PC-9 (cell line): ENCODE measurements at regions not wholly inside any gene's neighbourhood (a gene's known extent, or its start where the extent isn't known, plus 50 kb on each side); places are given as distances from the start of the nearest gene placed in this dataset.
"Not testable (repeated sequence)": the region's sequence is repeated elsewhere in the genome, so short reads cannot be mapped to it uniquely, and the experiment has no call there.

ENCODE experiments used
- BruUV-seq: library from RNA; stranded (reverse); fragments of 400-500 nt; replicated peaks from 2 replicates; lab custom pipeline; 2021; lab: Mats Ljungman, UMichigan
- CTCF ChIA-PET: fragments of 300-600 bp; sonication (Branson Sonifier 250); formaldehyde crosslinking; loops from one replicate; lab custom pipeline; 2022; ENCODE audit warnings: antibody characterized with exemption; lab: Charles Lee
- POLR2A ChIA-PET: fragments of 300-600 bp; sonication (Branson Sonifier 250); formaldehyde crosslinking; loops from one replicate; lab custom pipeline; 2022; ENCODE audit warnings: antibody characterized with exemption; ENCODE audit not compliant: unreplicated experiment; lab: Charles Lee
- DNase-seq, 2 experiments: peaks; one replicate each; pipeline versions ENCODE4 v3.0.0 to v3.0.0-alpha.2; 2015 to 2022; ENCODE audit warnings: mixed read lengths in 1 of 2
- H2AFZ ChIP-seq: fragments of 200-600 bp; sonication (generic); 2 replicates; pipeline ENCODE4 v1.8.1; 2017; ENCODE audit warnings: antibody characterized with exemption
- H3F3A ChIP-seq: fragments of 200-600 bp; sonication (generic); 2 replicates; pipeline ENCODE4 v1.8.1; 2017; ENCODE audit warnings: antibody characterized with exemption, mild to moderate bottlenecking, low read depth; ENCODE audit not compliant: insufficient read depth
- H3K27ac ChIP-seq: fragments of 200-600 bp; sonication (generic); 2 replicates; pipeline ENCODE4 v1.6.1; 2016; ENCODE audit warnings: mixed run types
- H3K27me3 ChIP-seq: fragments of 200-600 bp; sonication (generic); 2 replicates; pipeline ENCODE4 v1.6.1; 2016; ENCODE audit warnings: low read depth, mixed run types; ENCODE audit not compliant: insufficient read depth
- H3K36me3 ChIP-seq: fragments of 200-600 bp; sonication (generic); 2 replicates; pipeline ENCODE4 v1.6.1; 2016; ENCODE audit warnings: low read depth, mixed run types
- H3K4me1 ChIP-seq: fragments of 200-600 bp; sonication (generic); replicated peaks from 2 replicates; pipeline ENCODE4 v1.6.1; 2016; ENCODE audit warnings: mixed run types; ENCODE audit not compliant: insufficient read depth
- H3K4me2 ChIP-seq: fragments of 200-600 bp; sonication (generic); 2 replicates; pipeline ENCODE4 v1.6.1; 2017; ENCODE audit warnings: mixed run types
- H3K4me3 ChIP-seq: fragments of 200-600 bp; sonication (generic); 2 replicates; pipeline ENCODE4 v1.6.1; 2016; ENCODE audit warnings: mixed run types
- H3K79me2 ChIP-seq: fragments of 200-600 bp; sonication (generic); 2 replicates; pipeline ENCODE4 v1.6.1; 2017; ENCODE audit warnings: low read depth, mixed run types
- H3K9me2 ChIP-seq: fragments of 200-600 bp; sonication (generic); 2 replicates; pipeline ENCODE4 v1.8.1; 2017; ENCODE audit warnings: mild to moderate bottlenecking; ENCODE audit not compliant: insufficient read depth
- H3K9me3 ChIP-seq: fragments of 200-600 bp; sonication (generic); 2 replicates; pipeline ENCODE4 v1.8.1; 2016; ENCODE audit warnings: low read depth; ENCODE audit not compliant: insufficient read depth
- H4K20me1 ChIP-seq: fragments of 200-600 bp; sonication (generic); 2 replicates; pipeline ENCODE4 v1.8.1; 2017; ENCODE audit not compliant: insufficient read depth
- CTCF ChIP-seq: fragments of 200-600 bp; sonication (generic); conservative IDR thresholded peaks from 2 replicates; pipeline ENCODE4 v1.6.1; 2017; ENCODE audit warnings: mixed run types, antibody characterized with exemption, mild to moderate bottlenecking, moderate library complexity
- EZH2 ChIP-seq: fragments of 200-600 bp; sonication (generic); IDR thresholded peaks from 2 replicates; pipeline ENCODE4 v1.8.0; 2017; ENCODE audit warnings: antibody characterized with exemption, low read depth
- intact Hi-C: fragments of 100-400 bp; cut with micrococcal nuclease; formaldehyde crosslinking; loops from one replicate; pipeline ENCODE4 v1.10.0; 2022; ENCODE audit not compliant: unreplicated experiment

- H3K4me2 ChIP-seq = no peak overlapping the region
- no peak overlapping the region for H3K4me3 ChIP-seq
- no peaks in the 10 kb centered on the region for H3F3A ChIP-seq
- ChIA-PET POLR2A (no interaction called here), CTCF (no interaction called here)
- DNase-seq = no peak
- no peaks in the 10 kb centered on the region for H3K4me1 ChIP-seq
- TF ChIP-seq EZH2 = no peak; the same call in 1 of the 2 replicates
- TF ChIP-seq CTCF = no peak
- intact Hi-C loops = no loop called here
- no peak overlapping the region for H3K27ac ChIP-seq
- no TSS peak for BruUV-seq
- no peaks in the 10 kb centered on the region for H3K79me2 ChIP-seq
- no peaks in the 10 kb centered on the region for H3K9me3 ChIP-seq
- H3K9me2 ChIP-seq = no peaks in the 10 kb centered on the region
- H4K20me1 ChIP-seq = 0 out of 2 replicates have a peak, but pooled peaks cover 5% of the 10 kb centered on the region
- H2AFZ ChIP-seq = no peak overlapping the region
- no peaks in the 10 kb centered on the region for H3K36me3 ChIP-seq
- peaks cover 99% of the 10 kb centered on the region for H3K27me3 ChIP-seq
These were observed 137.1 kb upstream of the SFSWAP start for GRCh38 chr12:131573631-131574394.

- Histone ChIP-seq H3K79me2 (no peaks in the 10 kb centered on the region), H3K4me3 (no peak overlapping the region), H3K27ac (no peak overlapping the region), H2AFZ (no peak overlapping the region), H4K20me1 (0 out of 2 replicates have a peak, but pooled peaks cover 5% of the 10 kb centered on the region), H3K27me3 (peaks cover 99% of the 10 kb centered on the region), H3F3A (no peaks in the 10 kb centered on the region), H3K4me2 (no peak overlapping the region), H3K4me1 (no peaks in the 10 kb centered on the region), H3K36me3 (no peaks in the 10 kb centered on the region), H3K9me2 (no peaks in the 10 kb centered on the region), H3K9me3 (no peaks in the 10 kb centered on the region)
- ChIA-PET CTCF (no interaction called here), POLR2A (no interaction called here)
- TF ChIP-seq EZH2 (no peak), CTCF (no peak)
- no peak for DNase-seq
- intact Hi-C loops = no loop called here
- no TSS peak for BruUV-seq
These were observed 136.5 kb upstream of the SFSWAP start for GRCh38 chr12:131574395-131574771.

- POLR2A ChIA-PET = no interaction called here
- Histone ChIP-seq H3K4me2 (no peak overlapping the region), H3K9me3 (no peaks in the 10 kb centered on the region), H3K36me3 (no peaks in the 10 kb centered on the region), H2AFZ (no peak overlapping the region), H4K20me1 (0 out of 2 replicates have a peak, but pooled peaks cover 5% of the 10 kb centered on the region), H3K4me1 (no peaks in the 10 kb centered on the region), H3K4me3 (no peak overlapping the region), H3K27me3 (peaks cover 92% of the 10 kb centered on the region), H3K9me2 (no peaks in the 10 kb centered on the region), H3K27ac (no peak overlapping the region), H3F3A (no peaks in the 10 kb centered on the region), H3K79me2 (no peaks in the 10 kb centered on the region)
- DNase-seq = no peak
- intact Hi-C loops = no loop called here
- no peak for TF ChIP-seq EZH2
- TF ChIP-seq CTCF = no peak
- BruUV-seq = no TSS peak
- CTCF ChIA-PET = no interaction called here
These were observed 135.5 kb upstream of the SFSWAP start for GRCh38 chr12:131575371-131575770.

GRCh38 chr12:131576734-131577133, 134.2 kb upstream of the SFSWAP start:
- not testable (repeated sequence) for H3K36me3 ChIP-seq
- peaks cover 78% of the 10 kb centered on the region for H3K27me3 ChIP-seq

More at GRCh38 chr12:131576734-131577133, 134.2 kb upstream of the SFSWAP start:
- H3K4me2 ChIP-seq, H3K4me1 ChIP-seq, POLR2A ChIA-PET, H3K79me2 ChIP-seq, H3K4me3 ChIP-seq, H3K9me3 ChIP-seq, CTCF ChIA-PET, H4K20me1 ChIP-seq, H3F3A ChIP-seq, DNase-seq, H3K9me2 ChIP-seq, H2AFZ ChIP-seq, BruUV-seq, intact Hi-C loops, H3K27ac ChIP-seq: not testable (repeated sequence)
